Activated T-cell treated with anti-CD3 and anti-CD28 coated beads for 24 hours (primary cell): ENCODE measurements at regions not wholly inside any gene's neighbourhood (a gene's known extent, or its start where the extent isn't known, plus 50 kb on each side); places are given as distances from the start of the nearest gene placed in this dataset.

Experiments used
- DNase-seq: peaks from one replicate; pipeline ENCODE4 v3.0.0-alpha.2; 2020; ENCODE audit warnings: low read depth

DNA sequence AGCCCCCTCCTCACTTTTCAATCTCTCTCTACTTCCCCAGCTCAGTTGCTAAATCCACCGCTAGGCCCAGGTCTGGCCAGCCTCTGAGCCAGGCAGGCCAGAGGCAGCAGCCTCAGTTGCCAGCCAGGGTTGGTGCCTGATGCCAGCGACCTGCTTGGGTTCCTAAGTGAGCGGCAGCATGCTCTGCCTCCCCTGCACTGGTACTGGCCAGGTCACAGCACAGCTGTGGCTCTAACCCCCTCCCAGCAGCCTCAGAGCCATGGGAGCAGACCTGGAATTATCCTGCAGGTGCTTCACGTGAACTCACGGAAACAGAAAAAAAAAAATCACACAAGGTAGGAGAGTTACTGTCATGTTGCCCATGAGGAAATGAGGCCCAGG is 82.5 kb upstream of the ATF3 start:
- DNase-seq: no peak

GRCh38 chr1:212528501-212528900 is 80.1 kb upstream of the ATF3 start:
- DNase-seq: no peak

DNA sequence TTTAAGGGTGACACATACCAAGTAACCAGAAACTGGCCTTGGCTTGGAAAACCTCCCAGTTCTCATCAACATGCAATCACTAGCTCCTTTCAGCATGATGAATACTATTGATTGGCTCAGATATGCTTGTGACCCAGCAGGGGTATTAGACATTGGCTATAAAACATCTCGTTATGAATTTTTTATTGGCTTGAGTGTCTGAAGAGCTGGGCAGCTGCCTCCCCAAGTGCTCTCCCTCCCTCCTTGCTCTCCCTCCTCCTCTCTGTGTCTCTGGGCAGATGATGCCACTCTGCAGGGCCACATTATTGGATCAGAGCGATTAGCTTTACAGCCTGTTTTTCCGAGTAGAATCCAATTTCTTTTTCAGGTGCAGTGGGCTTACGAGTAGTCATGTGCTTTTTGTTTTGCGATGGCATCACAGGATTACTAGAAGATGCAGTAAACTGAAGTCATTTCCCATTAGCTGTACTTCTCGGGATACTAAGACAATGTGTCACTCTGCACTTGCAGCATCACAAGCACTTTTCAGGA is 79.3 kb upstream of the ATF3 start:
- no peak for DNase-seq

- DNase-seq: no peak
These were observed 77.3 kb upstream of the ATF3 start for GRCh38 chr1:212531267-212531666.

DNA sequence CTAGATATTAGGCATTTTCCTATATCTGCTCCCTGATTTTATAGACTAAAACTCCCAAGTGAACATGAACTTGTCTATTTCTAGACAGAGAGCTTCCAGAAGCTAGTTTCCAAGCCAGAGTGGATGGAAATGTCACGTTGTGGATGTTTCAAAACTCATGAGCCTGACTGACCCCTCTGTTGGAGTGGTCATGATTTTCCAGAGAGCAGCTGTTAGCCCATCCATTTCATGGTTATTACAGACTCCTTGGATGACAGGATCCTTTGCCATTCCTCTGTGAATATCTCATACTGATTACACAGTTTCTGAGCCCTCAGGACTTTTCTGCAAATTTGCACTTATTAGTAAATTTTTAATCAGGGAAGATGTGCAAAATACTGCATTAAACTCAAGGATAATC is 76.8 kb upstream of the ATF3 start:
- no peak for DNase-seq

GRCh38 chr1:212532469-212533147 is 76.0 kb upstream of the ATF3 start:
- no peak for DNase-seq

- DNase-seq: no peak
These were observed 75.4 kb upstream of the ATF3 start for GRCh38 chr1:212533148-212533517.

DNA sequence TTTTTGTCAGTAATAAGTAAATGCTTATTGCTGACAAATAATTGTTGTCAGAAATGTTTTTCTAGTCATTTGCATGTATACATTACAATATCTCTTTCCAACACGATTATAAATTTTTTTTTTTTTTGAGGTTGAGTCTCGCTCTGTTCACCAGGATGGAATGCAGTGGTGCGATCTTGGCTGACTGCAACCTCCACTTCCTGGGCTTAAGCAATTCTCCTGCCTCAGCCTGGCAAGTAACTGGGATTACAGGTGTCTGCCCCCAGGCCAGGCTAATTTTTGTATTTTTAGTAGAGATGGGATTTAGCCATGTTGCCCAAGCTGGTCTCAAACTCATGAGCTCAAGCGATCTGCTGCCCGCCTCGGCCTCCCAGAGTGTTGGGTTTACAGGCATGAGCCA is 72.0 kb upstream of the ATF3 start:
- DNase-seq: no peak

GRCh38 chr1:212537610-212538009 is 71.0 kb upstream of the ATF3 start:
- no peak for DNase-seq

DNA sequence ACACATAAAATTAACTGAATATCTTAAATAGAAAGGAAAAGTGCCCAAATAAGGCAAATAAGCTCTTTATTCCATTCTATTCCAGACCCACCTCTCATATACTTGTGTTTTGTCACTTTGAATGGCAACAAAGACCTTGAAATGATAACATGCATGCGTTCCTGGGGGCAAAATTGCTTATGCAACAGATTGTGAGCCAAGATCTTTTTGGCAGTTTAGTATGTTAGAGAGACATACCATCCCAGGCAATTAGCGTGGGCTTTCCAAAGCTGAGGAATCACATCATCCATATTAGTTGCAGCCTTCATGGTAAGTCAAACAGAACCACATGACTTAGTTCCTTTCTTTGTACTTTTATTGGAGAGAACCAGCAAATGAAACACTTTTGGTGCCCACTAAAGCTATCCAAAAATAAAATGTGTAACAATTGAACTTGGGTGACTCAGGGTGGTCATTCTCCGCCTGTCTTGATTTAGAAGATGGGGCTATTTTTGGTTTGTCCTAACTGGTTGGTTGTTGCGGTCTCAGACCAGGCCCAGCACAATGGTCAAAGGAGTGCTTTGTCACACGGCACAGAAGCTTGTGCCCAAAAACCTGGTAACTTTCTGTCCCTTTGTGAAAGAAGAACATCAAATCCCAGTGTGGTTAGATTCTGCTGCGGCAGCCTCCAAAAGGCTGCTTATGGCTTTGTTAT is 68.7 kb upstream of the ATF3 start:
- no peak for DNase-seq

DNA sequence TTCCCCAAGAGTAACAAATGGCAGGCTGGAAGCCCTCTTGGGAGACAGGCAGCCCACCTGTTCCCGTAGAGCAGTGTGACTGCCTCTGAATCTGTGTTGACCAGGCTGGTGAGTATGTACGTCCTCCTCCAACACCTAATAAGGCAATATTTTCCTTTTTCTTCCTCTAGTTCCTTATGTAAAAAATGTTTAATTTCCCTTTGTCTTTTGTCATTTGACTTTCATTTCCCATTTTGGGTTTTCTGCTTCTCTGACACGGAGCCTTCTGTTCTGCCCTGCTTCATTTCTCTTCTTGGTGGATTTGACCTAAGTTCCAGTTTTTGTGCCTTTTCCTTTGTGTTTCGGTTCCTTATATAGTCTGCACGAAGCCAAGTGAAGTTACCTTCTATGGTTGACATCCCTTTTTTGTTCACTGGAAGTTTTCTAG is 65.8 kb upstream of the ATF3 start:
- no peak for DNase-seq

- DNase-seq: no peak
These were observed 64.5 kb upstream of the ATF3 start for GRCh38 chr1:212544110-212544509.

DNA sequence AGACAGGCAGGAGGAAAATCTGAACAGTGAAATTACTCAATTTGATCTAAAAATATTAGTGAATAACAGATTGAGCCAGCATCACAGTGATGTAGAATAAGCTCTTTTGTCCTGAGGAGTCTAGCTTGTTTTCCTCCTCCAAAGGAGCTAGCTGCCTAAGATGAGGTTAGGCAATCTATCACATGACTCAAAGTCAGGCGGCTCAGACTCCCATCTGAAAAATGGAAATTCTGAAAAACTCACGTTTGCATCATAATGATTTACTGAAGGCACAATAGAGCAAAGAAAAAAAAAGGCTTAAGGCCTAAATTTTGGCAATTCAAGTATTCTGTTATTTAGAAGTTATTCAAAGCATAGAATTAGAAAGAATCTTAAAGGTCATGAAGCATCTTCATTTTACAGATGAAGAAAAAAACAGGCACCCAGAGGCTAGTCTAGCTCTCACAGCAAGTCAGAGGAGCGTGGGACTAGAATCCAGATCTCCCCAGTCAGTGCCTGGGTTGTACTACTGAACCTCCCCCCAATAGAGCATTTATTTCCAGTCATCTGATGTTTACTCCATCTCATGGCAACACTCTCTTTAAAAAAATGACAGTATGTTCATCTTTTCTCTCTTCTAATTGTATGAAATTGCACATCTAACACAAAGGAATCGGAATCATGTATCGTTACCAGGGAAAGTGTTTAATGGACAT is 62.5 kb upstream of the ATF3 start:
- no peak for DNase-seq

DNA sequence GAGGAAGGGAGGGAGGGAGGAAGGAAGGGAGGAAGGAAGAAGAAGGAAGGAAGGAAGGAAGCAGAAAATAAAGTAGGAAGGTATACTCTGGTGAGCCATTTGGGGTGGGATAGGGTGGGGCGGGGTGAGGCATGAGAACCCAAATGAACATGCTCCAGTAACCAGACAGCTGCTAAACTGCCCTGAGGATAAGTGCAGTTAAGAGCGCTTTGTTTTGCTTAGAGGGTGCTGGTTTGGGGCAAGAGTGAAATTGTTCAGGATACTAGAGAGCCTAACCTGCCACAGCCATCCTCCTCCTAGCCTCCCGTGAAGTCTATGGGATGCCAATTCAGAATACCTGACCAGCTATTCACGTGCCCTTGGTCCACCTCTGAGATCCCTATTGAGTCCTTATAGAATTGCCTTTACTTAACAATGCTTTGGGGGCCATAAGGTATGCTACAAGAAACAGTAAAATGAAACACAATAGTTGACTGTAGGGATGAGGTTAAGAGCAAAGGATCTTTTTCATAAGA is 59.0 kb upstream of the ATF3 start:
- DNase-seq: no peak

DNA sequence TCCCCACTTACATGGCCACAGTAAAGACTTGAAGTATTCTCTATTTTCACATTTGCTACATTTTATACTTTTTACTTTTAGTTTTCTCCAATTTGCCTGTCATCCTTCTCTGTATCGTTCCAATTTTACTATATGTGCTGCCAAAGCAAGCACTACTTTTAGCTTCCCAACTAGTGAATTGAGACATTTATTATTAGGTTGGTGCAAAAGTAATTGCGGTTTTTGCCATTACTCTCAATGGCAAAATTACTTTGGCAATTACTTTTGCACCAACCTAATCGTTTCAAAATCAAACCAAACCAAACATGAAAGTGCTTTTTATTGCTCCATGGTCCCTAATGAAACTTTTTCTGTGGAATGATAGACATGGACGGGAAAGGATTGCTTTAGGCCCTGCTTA is 56.6 kb upstream of the ATF3 start:
- no peak for DNase-seq

DNA sequence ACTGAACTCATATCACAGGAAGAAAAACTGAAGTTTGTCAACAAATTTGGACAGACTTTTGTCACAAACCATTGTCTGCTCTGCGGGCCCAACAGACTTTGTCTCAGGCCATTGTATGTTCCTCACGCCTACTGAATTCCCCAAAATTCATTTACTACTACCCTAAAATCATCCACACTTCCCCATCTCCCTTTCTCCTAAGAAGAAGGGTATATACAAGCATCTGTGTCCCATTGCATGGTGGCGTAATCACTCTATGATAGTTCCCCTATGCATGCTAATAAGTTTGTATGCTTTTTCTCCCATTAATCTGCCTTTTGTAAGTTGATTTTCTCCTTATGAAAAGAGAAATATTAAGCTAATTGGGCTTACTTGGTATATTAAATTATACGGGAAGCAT is 54.9 kb upstream of the ATF3 start:
- DNase-seq: no peak

DNA sequence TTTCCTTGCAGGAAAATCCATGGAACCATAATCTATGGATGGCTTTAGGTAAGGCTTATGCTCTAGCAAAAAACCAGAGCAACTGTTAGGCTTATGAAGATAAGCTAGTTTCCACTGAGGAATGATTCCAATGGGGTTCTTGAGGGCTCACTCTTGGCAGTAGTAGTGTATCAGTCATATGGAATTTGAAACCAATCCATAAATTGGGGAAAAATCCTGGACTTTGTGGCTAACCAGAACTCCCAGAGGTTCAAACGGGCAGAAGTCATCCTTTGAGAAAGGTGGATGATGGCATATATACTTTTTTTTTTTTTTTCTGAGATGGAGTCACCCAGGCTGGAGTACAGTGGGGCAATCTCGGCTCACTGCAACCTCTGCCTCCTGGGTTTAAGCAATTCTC is 54.2 kb upstream of the ATF3 start:
- DNase-seq: no peak

- no peak for DNase-seq
These were observed 53.1 kb upstream of the ATF3 start for GRCh38 chr1:212555426-212555825.

DNA sequence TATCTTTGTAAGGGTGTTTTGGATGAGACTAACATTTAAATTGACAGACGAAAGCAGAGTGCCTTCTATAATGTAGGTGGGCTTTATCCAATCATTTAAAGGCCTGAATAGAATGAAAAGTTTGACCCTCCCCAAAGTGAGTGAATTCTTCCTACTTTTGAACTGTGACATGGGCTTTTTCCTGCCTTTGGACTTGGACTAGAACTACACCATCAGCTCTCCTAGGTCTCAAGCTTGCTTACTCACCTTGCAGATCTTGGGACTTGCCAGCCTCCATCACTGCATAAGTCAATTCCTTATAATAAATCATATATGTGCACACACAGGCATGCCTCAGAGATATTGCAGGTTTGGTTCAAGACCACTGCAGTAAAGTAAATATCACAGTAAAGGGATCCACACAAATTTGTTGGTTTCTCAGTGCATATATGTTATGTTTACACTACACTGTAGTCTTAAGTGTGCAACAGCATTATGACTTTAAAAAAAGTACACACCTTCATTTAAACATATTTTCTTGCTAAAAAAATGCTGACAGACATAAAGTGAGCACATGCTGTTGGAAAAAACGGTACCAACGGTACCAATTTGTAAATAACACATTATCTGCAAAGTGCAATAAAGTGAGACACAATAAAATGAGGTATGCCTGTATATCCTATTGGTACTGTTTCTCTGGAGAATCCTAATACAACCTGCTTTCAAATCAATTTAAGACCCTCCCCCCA is 51.6 kb upstream of the ATF3 start:
- no peak for DNase-seq

DNA sequence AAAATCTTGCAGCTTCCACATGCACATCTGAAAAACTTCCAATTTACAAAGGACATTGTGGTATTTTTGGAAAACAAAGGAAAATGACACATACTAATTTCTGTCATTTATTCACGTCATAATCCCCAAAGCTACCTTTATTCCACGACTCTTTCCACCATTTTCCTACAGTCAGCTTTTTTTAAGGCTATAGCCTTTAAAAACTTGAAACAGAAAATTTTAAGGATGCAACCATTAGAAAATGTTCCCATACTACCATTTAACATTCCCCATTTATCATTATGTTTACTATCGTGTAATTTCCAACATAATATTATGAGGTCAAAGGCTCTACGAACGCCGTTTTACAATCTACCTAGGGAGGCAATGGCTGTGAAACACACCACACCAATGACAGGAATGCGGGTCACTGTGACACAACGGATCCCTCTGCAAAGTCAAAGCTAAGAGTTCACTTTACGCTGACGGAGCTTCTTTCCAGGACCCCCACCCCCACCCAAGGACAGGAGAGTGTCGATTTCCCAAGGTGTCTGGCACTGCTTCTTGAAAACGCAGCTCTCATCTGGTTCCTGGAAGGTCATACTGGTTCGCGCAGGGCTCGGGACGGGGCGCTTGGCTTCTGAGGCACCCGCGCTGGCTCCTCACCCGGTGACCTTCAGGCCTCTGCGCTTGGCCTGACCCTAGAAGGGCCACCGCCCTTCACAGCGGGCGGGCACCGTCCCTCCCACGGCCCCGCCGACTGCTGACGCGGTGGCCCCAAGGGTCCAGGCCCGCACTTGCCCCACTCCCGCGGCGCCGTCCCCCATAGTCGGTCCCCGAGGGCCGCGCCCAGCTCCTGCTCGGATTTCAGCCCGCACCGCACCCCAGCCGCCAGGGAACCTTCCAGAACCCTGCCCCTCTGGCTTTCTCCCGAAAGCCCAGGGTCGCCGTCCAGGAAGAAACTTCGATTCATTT is 50.5 kb upstream of the ATF3 start:
- DNase-seq: no peak
